LNCaP clone FGC (cell line): ENCODE measurements at regions not wholly inside any gene's neighbourhood (a gene's known extent, or its start where the extent isn't known, plus 50 kb on each side); places are given as distances from the start of the nearest gene placed in this dataset.
"Not testable (repeated sequence)": the region's sequence is repeated elsewhere in the genome, so short reads cannot be mapped to it uniquely, and the experiment has no call there.

Experiments
- DNase-seq: peaks from one replicate; pipeline ENCODE4 v3.0.0-alpha.2; 2011; ENCODE audit warnings: low read depth
- H3K4me3 ChIP-seq: 2 replicates; pipeline ENCODE4 v1.5.1; 2011; ENCODE audit warnings: mild to moderate bottlenecking, low read depth, low read length, control low read depth
- TF ChIP-seq, protein P1 (sequence below): IDR thresholded peaks from 2 replicates; pipeline ENCODE4 v1.5.1; 2012; ENCODE audit warnings: mild to moderate bottlenecking; ENCODE audit not compliant: control insufficient read depth, insufficient read depth; ENCODE audit errors: extremely low read depth

DNA sequence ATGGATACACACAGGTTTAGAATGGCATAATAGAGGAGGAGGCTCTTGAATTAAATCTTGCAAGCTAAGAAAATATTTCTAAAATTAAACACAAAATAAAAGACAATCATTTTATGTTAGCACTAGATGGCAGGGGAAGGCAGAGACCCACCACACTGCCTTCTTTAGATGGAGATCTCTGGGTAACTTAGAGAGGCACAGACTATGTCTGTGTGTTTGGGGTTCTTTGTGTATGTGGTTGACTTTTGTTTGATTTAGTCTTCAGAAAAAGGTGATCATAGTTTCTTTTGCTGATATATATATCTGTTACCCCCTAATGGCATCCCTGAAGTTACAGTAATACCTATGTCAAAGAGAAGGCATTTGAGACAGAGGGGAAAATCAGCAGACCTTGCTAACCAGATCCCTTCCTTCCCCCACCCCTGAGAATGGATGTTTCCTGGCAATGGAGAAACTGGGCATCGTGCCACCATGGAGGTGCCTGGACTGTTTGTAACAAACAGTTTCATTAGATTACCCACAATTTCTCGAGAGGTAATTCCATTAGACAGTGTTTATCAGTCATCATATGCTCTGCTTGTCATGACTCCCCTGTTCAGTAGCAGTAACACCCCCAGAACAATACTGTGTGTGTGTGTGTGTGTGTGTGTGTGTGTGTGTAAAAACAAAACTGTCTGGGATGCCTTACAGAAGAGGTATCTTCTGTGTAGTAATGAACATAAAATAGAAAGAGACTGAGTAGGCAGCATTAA is 228.3 kb upstream of the DEPDC1 start:
- TF ChIP-seq, protein P1, sequence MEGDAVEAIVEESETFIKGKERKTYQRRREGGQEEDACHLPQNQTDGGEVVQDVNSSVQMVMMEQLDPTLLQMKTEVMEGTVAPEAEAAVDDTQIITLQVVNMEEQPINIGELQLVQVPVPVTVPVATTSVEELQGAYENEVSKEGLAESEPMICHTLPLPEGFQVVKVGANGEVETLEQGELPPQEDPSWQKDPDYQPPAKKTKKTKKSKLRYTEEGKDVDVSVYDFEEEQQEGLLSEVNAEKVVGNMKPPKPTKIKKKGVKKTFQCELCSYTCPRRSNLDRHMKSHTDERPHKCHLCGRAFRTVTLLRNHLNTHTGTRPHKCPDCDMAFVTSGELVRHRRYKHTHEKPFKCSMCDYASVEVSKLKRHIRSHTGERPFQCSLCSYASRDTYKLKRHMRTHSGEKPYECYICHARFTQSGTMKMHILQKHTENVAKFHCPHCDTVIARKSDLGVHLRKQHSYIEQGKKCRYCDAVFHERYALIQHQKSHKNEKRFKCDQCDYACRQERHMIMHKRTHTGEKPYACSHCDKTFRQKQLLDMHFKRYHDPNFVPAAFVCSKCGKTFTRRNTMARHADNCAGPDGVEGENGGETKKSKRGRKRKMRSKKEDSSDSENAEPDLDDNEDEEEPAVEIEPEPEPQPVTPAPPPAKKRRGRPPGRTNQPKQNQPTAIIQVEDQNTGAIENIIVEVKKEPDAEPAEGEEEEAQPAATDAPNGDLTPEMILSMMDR, result no peak
- H3K4me3 ChIP-seq, result no peak overlapping the region
- DNase-seq, result no peak

DNA sequence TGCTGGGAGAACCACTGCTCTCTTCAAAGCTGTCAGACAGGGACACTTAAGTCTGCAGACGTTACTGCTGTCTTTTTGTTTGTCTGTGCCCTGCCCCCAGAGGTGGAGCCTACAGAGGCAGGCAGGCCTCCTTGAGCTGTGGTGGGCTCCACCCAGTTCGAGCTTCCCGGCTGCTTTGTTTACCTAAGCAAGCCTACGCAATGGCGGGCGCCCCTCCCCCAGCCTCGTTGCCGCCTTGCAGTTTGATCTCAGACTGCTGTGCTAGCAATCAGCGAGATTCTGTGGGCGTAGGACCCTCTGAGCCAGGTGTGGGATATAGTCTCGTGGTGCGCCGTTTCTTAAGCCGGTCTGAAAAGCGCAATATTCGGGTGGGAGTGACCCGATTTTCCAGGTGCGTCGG is 242.6 kb upstream of the DEPDC1 start:
- not testable (repeated sequence) for DNase-seq, H3K4me3 ChIP-seq

DNA sequence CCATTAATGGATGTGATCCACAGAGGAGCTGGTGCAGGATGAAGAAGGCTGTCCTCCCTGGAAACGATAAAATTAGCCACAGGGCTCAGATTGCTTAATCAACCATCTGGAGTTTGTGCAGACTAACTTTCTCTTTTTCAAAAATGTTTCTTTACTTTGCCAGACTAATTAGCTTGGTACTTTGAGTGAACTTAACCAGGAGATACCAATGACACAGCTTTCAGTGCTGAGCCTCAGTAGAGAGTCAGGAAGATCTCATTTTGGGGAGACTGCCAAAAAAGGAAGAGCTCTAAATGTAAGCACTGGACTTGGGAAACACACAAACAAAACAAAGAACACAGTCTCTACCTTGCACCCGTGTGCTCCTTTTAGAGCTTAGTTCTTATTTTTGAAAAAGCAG is 248.1 kb upstream of the DEPDC1 start:
- TF ChIP-seq, protein P1, result no peak
- H3K4me3 ChIP-seq, result no peak overlapping the region
- no peak for DNase-seq

DNA sequence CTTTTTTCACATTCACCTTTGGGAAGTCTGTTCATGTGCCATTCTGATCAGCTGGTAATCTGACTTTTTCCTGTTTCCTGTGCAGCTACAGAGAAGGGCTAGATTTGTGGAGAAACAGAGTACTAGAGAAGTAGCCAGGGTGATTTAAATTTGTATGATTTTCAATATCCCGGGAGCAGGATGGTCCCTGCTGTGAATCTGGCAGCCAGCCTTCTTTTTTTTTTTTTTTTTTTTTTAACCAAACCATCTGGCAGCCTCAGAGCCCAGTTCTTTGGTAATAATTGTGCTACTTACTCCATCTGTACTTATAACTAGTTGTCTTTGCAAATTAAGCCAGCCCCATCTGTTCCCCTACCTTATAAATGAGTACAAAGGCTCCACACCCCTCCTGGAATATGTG is 248.6 kb upstream of the DEPDC1 start:
- TF ChIP-seq, protein P1, result no peak
- no peak for DNase-seq
- H3K4me3 ChIP-seq, result no peak overlapping the region

DNA sequence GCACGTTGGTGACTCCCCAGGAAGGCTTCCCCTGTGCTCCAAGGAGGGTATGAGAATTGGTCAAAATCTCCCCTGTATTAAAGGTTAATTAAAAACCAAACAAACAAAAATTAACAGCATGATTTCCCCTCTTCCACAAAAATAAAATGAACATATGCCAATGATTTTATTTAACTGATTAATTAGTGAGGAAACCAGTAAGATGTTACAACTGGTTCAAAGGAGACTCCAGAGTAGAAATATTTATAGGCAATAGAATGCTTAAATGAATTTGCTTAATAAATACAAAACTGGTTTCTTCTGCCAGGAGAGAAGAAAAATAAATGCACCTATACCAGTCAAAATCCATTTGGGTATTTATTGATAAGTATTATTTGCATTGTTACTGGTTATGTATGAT is 249.5 kb upstream of the DEPDC1 start:
- no peak for DNase-seq
- TF ChIP-seq, protein P1, result no peak
- H3K4me3 ChIP-seq, result no peak overlapping the region

DNA sequence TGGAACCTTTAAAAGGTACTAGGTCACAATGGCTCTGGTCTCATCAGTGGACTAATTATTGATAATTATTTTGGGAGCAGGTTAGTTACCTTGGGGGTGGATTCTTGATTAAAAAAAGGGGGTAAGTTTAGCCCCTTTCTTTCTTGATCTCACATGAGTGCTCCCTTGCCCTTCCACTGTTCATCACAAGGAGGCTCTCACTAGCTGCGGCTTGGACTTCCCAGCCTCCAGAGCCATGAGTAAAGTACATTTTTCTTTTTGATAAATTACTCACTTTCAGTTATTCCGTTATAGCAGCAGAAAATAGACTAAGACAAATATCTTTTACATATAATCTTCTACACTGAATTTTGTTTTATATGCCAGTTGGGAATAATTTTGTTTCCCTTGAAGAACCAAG is 254.8 kb upstream of the DEPDC1 start:
- TF ChIP-seq, protein P1, result peak; percentile 49
- H3K4me3 ChIP-seq, result no peak overlapping the region
- DNase-seq, result no peak

DNA sequence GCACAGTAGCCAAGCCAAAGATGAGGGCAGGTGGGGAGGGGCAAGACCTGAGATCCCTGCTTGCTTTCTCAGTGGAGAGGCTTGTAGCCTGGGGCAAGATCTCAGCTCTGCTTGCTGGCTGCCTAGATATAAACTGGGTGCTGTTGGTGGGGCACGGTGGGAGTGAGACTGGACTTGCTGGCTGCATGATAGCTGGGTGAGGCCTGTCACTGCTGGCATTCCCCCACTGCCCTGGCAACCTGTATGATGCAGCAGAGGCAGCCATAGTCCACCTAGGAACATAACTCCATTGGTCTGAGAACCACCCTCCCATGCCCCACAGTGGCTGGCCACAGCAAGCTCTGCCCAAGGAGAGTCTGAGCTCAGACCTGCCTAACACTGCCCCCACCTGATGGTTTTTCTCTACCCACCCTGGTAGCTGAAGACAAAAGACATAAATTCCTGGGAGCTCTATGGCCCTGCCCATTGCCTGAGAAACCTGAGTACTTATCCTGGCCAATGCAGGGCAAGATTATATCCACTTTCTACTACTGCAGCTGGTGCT is 261.9 kb upstream of the DEPDC1 start:
- H3K4me3 ChIP-seq, result no peak overlapping the region
- no peak for DNase-seq
- TF ChIP-seq, protein P1, result no peak
